ENCODE measurements at regions not wholly inside any gene's neighbourhood (a gene's known extent, or its start where the extent isn't known, plus 50 kb on each side); places are given as distances from the start of the nearest gene placed in this dataset.
A peak's percentile ranks its signal among the peaks of the same experiment; 100 is the strongest.

GRCh38 chrX:1821846-1822245 is 207.0 kb downstream of the ASMT start:
- Histone ChIP-seq H4K5ac (ENCODE audit: insufficient read length, low read depth, low read length) (no peak overlapping the region), H2BK12ac (ENCODE audit: low read depth, low read length) (no peak overlapping the region), H3K4me2 (ENCODE audit: insufficient read depth in 1 of 2, low read depth in 2 of 2, low read length in 2 of 2) (no peak overlapping the region), H2BK15ac (ENCODE audit: low read length) (no peak overlapping the region), H3K4ac (replicated peaks; ENCODE audit: insufficient read length, low read depth, low read length) (no peak overlapping the region), H3K9ac (replicated peaks in 1 of 4; ENCODE audit: extremely low read depth in 1 of 4, low read depth in 3 of 4, low read length in 3 of 4) (no peak overlapping the region), H2BK120ac (replicated peaks; ENCODE audit: low read depth, low read length) (no peak overlapping the region), H2AK5ac (ENCODE audit: low read depth, low read length) (no peak overlapping the region), H2BK20ac (ENCODE audit: low read length) (no peak overlapping the region), H2AFZ (ENCODE audit: low read length) (0 out of 2 replicates have a peak overlapping the region, but pooled peaks have one; percentile 7), H3K79me2 (ENCODE audit: control insufficient read depth in 1 of 2, insufficient read depth in 2 of 2, low read length in 2 of 2) (no peaks in the 10 kb centered on the region), H3K4me3 (ENCODE audit: extremely low read depth in 1 of 4, insufficient read depth in 2 of 4, low read depth in 3 of 4, low read length in 4 of 4) (no peak overlapping the region), H3K18ac (ENCODE audit: extremely low read depth, low read length) (no peak overlapping the region), H4K91ac (replicated peaks; ENCODE audit: insufficient read length, low read length) (no peak overlapping the region), H3K27ac (ENCODE audit: low read depth, low read length) (no peak overlapping the region), H4K8ac (ENCODE audit: extremely low read depth, insufficient read depth, low read length) (no peak overlapping the region), H3K79me1 (ENCODE audit: low read depth, low read length) (no peaks in the 10 kb centered on the region), H4K20me1 (replicated peaks in 1 of 2; ENCODE audit: control insufficient read depth in 1 of 2, insufficient read depth in 2 of 2, low read length in 2 of 2) (no peaks in the 10 kb centered on the region), H3K56ac (replicated peaks; ENCODE audit: insufficient read length, low read depth, low read length) (no peak overlapping the region), H3K4me1 (replicated peaks in 1 of 4; ENCODE audit: control insufficient read depth in 3 of 4, insufficient read depth in 4 of 4, low read length in 3 of 4) (no peaks in the 10 kb centered on the region), H3K27me3 (replicated peaks in 1 of 4; ENCODE audit: control insufficient read depth in 3 of 4, extremely low read depth in 1 of 4, insufficient read depth in 3 of 4, low read length in 3 of 4) (no peaks in the 10 kb centered on the region), H2BK5ac (ENCODE audit: low read depth, low read length) (no peak overlapping the region), H3K23ac (ENCODE audit: insufficient read length) (no peak overlapping the region), H3K9me3 (ENCODE audit: insufficient read depth in 2 of 2, low read depth in 1 of 2, low read length in 1 of 2) (peaks cover 0 to 4% of the 10 kb centered on the region in 2 experiments; a peak in 1 of 4 replicates), H3K23me2 (ENCODE audit: low read depth, low read length) (no peaks in the 10 kb centered on the region), H3K14ac (ENCODE audit: insufficient read length) (no peak overlapping the region), H3K36me3 (ENCODE audit: control insufficient read depth in 2 of 4, insufficient read depth in 4 of 4, low read length in 3 of 4) (no peaks in the 10 kb centered on the region)
- TF ChIP-seq CTBP2 (IDR thresholded peaks at IDR 0.05; ENCODE audit: borderline replicate concordance, insufficient read depth, insufficient read length, low read length) (no peak), SRF (IDR thresholded peaks at IDR 0.05; ENCODE audit: low read depth, low read length) (no peak), EZH2 (IDR thresholded peaks at IDR 0.05; ENCODE audit: low read depth, low read length, severe bottlenecking) (no peak), ASH2L (IDR thresholded peaks at IDR 0.05; ENCODE audit: low read length) (no peak), SIRT6 (IDR thresholded peaks at IDR 0.05; ENCODE audit: low read length) (no peak), HDAC2 (IDR thresholded peaks at IDR 0.05; ENCODE audit: borderline replicate concordance in 1 of 2, low read depth in 2 of 2, low read length in 2 of 2) (no peak), KDM5A (IDR thresholded peaks at IDR 0.05; ENCODE audit: low read length) (no peak), KDM4A (IDR thresholded peaks at IDR 0.05; ENCODE audit: low read depth, low read length, severe bottlenecking) (no peak)
- DNase-seq (ENCODE audit: low read depth in 1 of 2, low spot score in 2 of 2): no peak
- ChIA-PET POLR2A (ENCODE audit: partially characterized antibody) (no interaction called here), CTCF (ENCODE audit: partially characterized antibody) (no interaction called here)
- no peak for FAIRE-seq
- 91% methylated on average over 8 of the region's 8 CpGs; no CpG with 5 or more reads in 1 of the 2 experiments for WGBS, 2 experiments (ENCODE audit: extremely low coverage in 1 of 2, insufficient coverage in 1 of 2, insufficient read length in 1 of 2, insufficient replicate concordance in 2 of 2, low coverage in 1 of 2, low lambda C conversion rate in 2 of 2, missing lambda C conversion rate in 1 of 2)

Measured in H1 (cell line).